OCI-LY7 (cell line): ENCODE measurements at regions not wholly inside any gene's neighbourhood (a gene's known extent, or its start where the extent isn't known, plus 50 kb on each side); places are given as distances from the start of the nearest gene placed in this dataset.

Experiments used
- BruUV-seq: library from RNA; stranded (reverse); fragments of 400-500 nt; replicated peaks from 2 replicates; lab custom pipeline; 2021; lab: Mats Ljungman, UMichigan
- CTCF ChIA-PET: fragments of 300-600 bp; sonication (Branson Sonifier 250); formaldehyde crosslinking; loops from one replicate; lab custom pipeline; 2022; ENCODE audit warnings: antibody characterized with exemption; ENCODE audit not compliant: unreplicated experiment; lab: Charles Lee
- POLR2A ChIA-PET: fragments of 300-600 bp; sonication (Branson Sonifier 250); formaldehyde crosslinking; loops from one replicate; lab custom pipeline; 2022; ENCODE audit warnings: antibody characterized with exemption; lab: Charles Lee
- DNase-seq: peaks from one replicate; pipeline ENCODE4 v3.0.0-alpha.2; 2015; ENCODE audit warnings: low spot score
- H2AFZ ChIP-seq: fragments of 200-600 bp; sonication (generic), shearing (Covaris generic); 2 replicates; pipeline ENCODE4 v1.6.1; 2014; ENCODE audit warnings: mild to moderate bottlenecking, antibody characterized with exemption, low read length, moderate library complexity
- H3K27ac ChIP-seq: fragments of 200-600 bp; sonication (generic); 2 replicates; pipeline ENCODE4 v1.5.1; 2014; ENCODE audit warnings: mixed run types, low read depth, mild to moderate bottlenecking, moderate library complexity, low read length, inconsistent platforms; ENCODE audit not compliant: poor library complexity, severe bottlenecking
- H3K36me3 ChIP-seq: fragments of 200-600 bp; sonication (generic); 2 replicates; pipeline ENCODE4 v1.6.1; 2014; ENCODE audit warnings: mild to moderate bottlenecking, antibody characterized with exemption, low read length, moderate library complexity, mixed read lengths; ENCODE audit not compliant: insufficient read depth
- H3K4me1 ChIP-seq: fragments of 200-600 bp; sonication (generic); 2 replicates; pipeline ENCODE4 v1.5.1; 2014; ENCODE audit warnings: mild to moderate bottlenecking, low read length; ENCODE audit not compliant: insufficient read depth, poor library complexity, severe bottlenecking
- H3K4me2 ChIP-seq: fragments of 200-600 bp; sonication (generic); 2 replicates; pipeline ENCODE4 v1.6.1; 2014; ENCODE audit warnings: mild to moderate bottlenecking, low read length
- H3K4me3 ChIP-seq: fragments of 200-600 bp; sonication (generic); 2 replicates; pipeline ENCODE4 v1.5.1; 2014; ENCODE audit warnings: mild to moderate bottlenecking, low read depth, low read length; ENCODE audit not compliant: poor library complexity, severe bottlenecking
- H3K79me2 ChIP-seq: fragments of 200-600 bp; sonication (generic); 2 replicates; pipeline ENCODE4 v1.6.1; 2016; ENCODE audit warnings: low read depth, mild to moderate bottlenecking, low read length, moderate library complexity, mixed read lengths; ENCODE audit not compliant: insufficient read depth
- H3K9me2 ChIP-seq: fragments of 200-600 bp; sonication (generic); 2 replicates; pipeline ENCODE4 v1.6.1; 2016; ENCODE audit warnings: mild to moderate bottlenecking, low read length, mixed read lengths; ENCODE audit not compliant: insufficient read depth
- H3K9me3 ChIP-seq: fragments of 200-600 bp; sonication (generic); 2 replicates; pipeline ENCODE4 v1.6.1; 2014; ENCODE audit warnings: mild to moderate bottlenecking, mixed run types, low read length, mixed read lengths
- H4K20me1 ChIP-seq: fragments of 200-600 bp; sonication (generic); 2 replicates; pipeline ENCODE4 v1.6.1; 2014; ENCODE audit warnings: mild to moderate bottlenecking, antibody characterized with exemption, low read length, moderate library complexity, mixed read lengths; ENCODE audit not compliant: insufficient read depth
- EZH2phosphoT487 ChIP-seq: fragments of 200-600 bp; sonication (generic); IDR thresholded peaks from 2 replicates; pipeline ENCODE4 v1.6.1; 2018; ENCODE audit warnings: low read depth, borderline replicate concordance, mild to moderate bottlenecking, mixed run types, antibody characterized with exemption, low read length, moderate library complexity, mixed read lengths
- intact Hi-C: fragments of 100-400 bp; cut with micrococcal nuclease; formaldehyde crosslinking; loops from one replicate; pipeline ENCODE4 v1.10.0; 2022; ENCODE audit not compliant: unreplicated experiment
- TF ChIP-seq, protein P1 (sequence below): fragments of 200-600 bp; sonication (generic); conservative IDR thresholded peaks from 2 replicates; pipeline ENCODE4 v1.5.1; 2014; ENCODE audit warnings: mild to moderate bottlenecking, antibody characterized with exemption, low read length, moderate library complexity, mixed read lengths

DNA sequence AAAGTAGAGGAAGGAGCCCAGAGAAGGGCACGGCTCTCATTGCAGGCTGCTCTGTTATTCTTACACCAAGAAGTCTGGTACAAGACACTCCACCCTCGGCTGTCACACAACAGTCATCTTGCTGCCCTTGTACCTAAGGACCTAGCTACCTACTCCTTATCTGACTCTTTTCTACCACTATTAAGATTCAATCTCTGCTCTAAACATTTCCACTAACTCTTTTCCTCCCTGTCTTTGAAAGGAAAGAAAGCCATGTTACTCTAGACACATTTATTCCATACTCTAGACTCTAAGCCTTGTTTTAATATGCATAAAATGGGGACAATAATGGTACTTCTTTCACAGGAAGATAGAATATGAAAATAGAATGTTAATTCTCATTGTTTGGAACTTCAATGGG is 73.3 kb upstream of the C3orf49 start:
- Histone ChIP-seq H3K4me1 (no peaks in the 10 kb centered on the region), H3K4me2 (no peak overlapping the region), H4K20me1 (no peaks in the 10 kb centered on the region), H3K9me2 (no peaks in the 10 kb centered on the region), H3K9me3 (no peaks in the 10 kb centered on the region), H3K36me3 (no peaks in the 10 kb centered on the region), H3K4me3 (no peak overlapping the region), H2AFZ (no peak overlapping the region), H3K79me2 (no peaks in the 10 kb centered on the region), H3K27ac (no peak overlapping the region)
- no peak for TF ChIP-seq EZH2phosphoT487
- TF ChIP-seq, protein P1, sequence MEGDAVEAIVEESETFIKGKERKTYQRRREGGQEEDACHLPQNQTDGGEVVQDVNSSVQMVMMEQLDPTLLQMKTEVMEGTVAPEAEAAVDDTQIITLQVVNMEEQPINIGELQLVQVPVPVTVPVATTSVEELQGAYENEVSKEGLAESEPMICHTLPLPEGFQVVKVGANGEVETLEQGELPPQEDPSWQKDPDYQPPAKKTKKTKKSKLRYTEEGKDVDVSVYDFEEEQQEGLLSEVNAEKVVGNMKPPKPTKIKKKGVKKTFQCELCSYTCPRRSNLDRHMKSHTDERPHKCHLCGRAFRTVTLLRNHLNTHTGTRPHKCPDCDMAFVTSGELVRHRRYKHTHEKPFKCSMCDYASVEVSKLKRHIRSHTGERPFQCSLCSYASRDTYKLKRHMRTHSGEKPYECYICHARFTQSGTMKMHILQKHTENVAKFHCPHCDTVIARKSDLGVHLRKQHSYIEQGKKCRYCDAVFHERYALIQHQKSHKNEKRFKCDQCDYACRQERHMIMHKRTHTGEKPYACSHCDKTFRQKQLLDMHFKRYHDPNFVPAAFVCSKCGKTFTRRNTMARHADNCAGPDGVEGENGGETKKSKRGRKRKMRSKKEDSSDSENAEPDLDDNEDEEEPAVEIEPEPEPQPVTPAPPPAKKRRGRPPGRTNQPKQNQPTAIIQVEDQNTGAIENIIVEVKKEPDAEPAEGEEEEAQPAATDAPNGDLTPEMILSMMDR = no peak
- CTCF ChIA-PET = no interaction called here
- POLR2A ChIA-PET = no interaction called here
- intact Hi-C loops = no loop called here
- BruUV-seq = no TSS peak
- DNase-seq = no peak

DNA sequence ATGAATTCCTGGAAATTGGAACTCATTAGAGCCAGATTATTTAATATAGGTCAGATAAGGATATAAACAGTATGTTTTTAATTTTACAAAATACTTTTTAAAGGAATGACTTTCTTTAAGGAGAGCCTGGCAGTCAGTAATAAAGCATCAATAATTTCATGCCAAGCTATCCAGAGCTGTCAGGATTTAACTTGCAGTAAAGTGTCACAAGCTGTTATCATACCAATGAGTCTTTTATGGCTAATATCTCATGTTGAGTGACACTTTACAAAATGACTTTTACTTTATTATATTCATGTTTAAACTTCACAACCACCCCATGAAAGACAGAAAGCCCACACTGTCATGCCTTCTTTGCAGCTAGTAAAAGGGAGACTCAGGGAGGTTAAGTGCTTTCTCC is 72.9 kb upstream of the C3orf49 start:
- POLR2A ChIA-PET = no interaction called here
- Histone ChIP-seq H3K27ac (no peak overlapping the region), H3K4me1 (no peaks in the 10 kb centered on the region), H3K4me3 (no peak overlapping the region), H3K36me3 (no peaks in the 10 kb centered on the region), H3K9me3 (no peaks in the 10 kb centered on the region), H3K4me2 (no peak overlapping the region), H3K9me2 (no peaks in the 10 kb centered on the region), H3K79me2 (no peaks in the 10 kb centered on the region), H2AFZ (no peak overlapping the region), H4K20me1 (no peaks in the 10 kb centered on the region)
- intact Hi-C loops = no loop called here
- CTCF ChIA-PET = no interaction called here
- TF ChIP-seq EZH2phosphoT487 = no peak
- TF ChIP-seq, protein P1 = no peak
- DNase-seq = no peak
- BruUV-seq = no TSS peak

DNA sequence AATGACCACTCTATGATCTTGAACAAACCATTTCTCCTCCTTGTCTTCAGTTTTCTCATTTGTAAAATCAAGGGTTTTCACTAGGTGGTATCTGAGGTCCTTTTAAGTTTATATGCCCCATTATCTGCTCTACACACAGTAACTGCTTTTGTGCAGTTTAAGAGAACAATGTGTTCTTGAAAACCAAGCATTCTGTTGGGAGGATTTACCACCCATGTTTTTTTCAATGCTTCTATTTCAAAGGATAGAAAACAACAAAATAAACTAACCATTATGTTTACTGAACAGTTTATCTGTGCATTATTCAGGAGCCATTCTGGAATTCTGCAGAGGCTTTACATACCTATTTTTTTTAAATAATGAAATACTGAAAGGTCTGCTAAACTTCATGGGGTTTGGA is 67.6 kb upstream of the C3orf49 start:
- Histone ChIP-seq H3K4me3 (no peak overlapping the region), H3K79me2 (no peaks in the 10 kb centered on the region), H4K20me1 (no peaks in the 10 kb centered on the region), H3K4me1 (no peaks in the 10 kb centered on the region), H3K9me3 (no peaks in the 10 kb centered on the region), H3K4me2 (no peak overlapping the region), H3K27ac (no peak overlapping the region), H2AFZ (no peak overlapping the region), H3K36me3 (no peaks in the 10 kb centered on the region), H3K9me2 (no peaks in the 10 kb centered on the region)
- TF ChIP-seq, protein P1 = no peak
- no peak for TF ChIP-seq EZH2phosphoT487
- ChIA-PET POLR2A (no interaction called here), CTCF (no interaction called here)
- DNase-seq = no peak
- intact Hi-C loops = no loop called here
- BruUV-seq = no TSS peak
